Neural progenitor cell (in vitro differentiated cells): ENCODE measurements at regions not wholly inside any gene's neighbourhood (a gene's known extent, or its start where the extent isn't known, plus 50 kb on each side); places are given as distances from the start of the nearest gene placed in this dataset.

Source experiments
- EZH2 ChIP-seq: fragments of 200-600 bp; sonication (generic); IDR thresholded peaks from 2 replicates; pipeline ENCODE4 v1.6.1; 2017; ENCODE audit warnings: antibody characterized with exemption, mild to moderate bottlenecking, moderate library complexity
- EZH2phosphoT487 ChIP-seq: fragments of 200-600 bp; sonication (generic); IDR thresholded peaks from 2 replicates; pipeline ENCODE4 v1.6.1; 2017; ENCODE audit warnings: antibody characterized with exemption
- TF ChIP-seq, protein P1 (sequence below): fragments of 200-600 bp; sonication (generic); IDR thresholded peaks from 2 replicates; pipeline ENCODE4 v1.5.1; 2017; ENCODE audit warnings: antibody characterized with exemption, mild to moderate bottlenecking

DNA sequence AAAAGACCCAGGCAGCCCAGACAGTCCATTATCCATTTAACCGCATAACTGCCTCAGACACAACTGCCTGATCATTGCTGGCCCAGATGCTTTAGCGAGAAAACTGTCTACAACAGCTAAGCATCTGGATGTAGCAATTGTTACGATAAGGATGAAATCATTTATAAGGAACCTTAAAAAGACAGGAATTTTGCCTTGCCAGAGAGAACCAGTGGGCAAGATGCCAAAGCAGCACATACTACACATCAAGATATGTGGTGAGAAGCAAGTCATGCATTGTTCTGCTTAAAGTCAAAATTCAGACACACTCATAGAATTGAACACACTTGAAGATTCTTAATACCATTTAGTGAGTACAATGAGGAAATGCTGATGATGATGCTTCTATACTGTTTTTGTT lies 1525.3 kb downstream of the CDH8 start:
- TF ChIP-seq, protein P1, sequence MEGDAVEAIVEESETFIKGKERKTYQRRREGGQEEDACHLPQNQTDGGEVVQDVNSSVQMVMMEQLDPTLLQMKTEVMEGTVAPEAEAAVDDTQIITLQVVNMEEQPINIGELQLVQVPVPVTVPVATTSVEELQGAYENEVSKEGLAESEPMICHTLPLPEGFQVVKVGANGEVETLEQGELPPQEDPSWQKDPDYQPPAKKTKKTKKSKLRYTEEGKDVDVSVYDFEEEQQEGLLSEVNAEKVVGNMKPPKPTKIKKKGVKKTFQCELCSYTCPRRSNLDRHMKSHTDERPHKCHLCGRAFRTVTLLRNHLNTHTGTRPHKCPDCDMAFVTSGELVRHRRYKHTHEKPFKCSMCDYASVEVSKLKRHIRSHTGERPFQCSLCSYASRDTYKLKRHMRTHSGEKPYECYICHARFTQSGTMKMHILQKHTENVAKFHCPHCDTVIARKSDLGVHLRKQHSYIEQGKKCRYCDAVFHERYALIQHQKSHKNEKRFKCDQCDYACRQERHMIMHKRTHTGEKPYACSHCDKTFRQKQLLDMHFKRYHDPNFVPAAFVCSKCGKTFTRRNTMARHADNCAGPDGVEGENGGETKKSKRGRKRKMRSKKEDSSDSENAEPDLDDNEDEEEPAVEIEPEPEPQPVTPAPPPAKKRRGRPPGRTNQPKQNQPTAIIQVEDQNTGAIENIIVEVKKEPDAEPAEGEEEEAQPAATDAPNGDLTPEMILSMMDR, result no peak
- no peak for TF ChIP-seq EZH2
- no peak for TF ChIP-seq EZH2phosphoT487
